NCI-H1694 (cell line): ENCODE measurements at regions not wholly inside any gene's neighbourhood (a gene's known extent, or its start where the extent isn't known, plus 50 kb on each side); places are given as distances from the start of the nearest gene placed in this dataset.

Source experiments
- DNase-seq: peaks from one replicate; lab custom pipeline; 2025; lab: John Stamatoyannopoulos, UW

DNA sequence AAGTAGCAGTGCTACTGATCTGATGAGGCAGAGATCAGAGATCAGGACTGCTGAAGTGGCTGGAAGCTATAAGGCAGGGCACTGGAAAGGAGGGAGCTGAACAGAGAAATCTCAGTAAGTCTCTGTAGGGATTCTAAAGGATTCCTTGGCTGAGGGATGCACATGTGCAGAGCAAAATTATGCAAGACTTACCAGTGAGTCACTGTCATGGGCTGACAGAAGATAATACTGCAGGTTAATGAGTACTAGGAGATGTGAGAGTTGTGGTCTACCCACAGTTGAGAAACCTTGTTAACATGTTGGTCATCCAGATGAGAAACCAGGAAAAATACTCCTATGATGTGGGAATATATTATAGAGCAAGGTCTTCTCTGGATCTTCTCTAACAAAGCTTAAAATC, 378.1 kb downstream of the HAPSTR1 start:
- DNase-seq = no peak

DNA sequence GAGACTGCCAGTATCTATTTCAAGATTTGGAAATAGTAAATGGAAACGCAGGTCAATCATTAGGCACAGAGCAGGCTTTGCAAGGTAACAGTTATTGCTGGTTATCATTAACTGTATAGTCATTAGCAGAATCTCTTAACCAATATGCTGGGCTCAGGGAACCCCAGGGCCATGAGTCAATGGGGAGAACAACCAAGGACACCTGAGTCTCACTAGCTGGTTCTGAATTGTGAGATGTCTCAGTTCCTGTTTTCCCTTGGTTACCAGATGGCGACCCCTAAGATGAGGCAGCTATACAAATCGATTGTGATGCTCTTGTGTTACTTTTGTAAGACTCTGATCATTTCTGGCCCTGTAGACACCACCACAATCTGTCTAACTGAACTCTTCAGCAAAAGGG, 385.3 kb downstream of the HAPSTR1 start:
- DNase-seq = no peak

DNA sequence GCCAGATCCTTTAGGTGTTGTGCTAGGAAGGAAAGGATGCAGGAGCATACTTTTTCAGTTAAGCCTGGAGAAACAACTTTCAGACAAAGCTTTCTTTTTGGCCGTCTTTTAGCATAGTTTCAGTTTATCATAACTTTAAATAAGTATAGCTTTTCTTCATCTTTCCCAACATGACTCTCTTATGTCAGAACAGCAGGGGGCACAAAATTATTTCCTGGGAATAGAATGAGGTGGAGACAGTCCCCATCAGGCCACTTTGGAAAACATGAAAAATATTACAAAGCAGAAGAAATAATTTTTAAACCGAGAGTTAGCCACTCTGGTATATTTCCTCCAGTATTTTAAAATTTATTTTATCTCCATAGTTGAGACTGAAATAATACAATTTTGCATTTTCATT, 387.6 kb downstream of the HAPSTR1 start:
- no peak for DNase-seq

DNA sequence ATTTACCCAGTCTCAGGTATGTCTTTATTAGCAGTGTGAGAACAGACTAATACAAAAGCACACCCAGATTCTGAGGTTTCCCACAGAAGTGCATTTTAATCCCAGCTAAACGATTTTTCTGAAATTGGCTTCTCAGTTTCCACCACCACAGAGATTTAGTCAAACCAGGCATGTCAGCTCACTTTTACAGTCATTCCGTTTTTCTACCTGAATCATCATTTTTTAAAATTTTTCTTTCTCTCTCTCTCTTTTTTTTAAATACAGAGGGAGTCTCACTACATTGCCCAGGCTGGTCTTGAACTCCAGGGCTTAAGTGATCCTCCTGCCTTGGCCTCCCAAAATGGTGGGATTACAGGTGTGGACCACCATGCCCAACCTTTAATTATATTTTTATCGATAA, 389.1 kb downstream of the HAPSTR1 start:
- no peak for DNase-seq

DNA sequence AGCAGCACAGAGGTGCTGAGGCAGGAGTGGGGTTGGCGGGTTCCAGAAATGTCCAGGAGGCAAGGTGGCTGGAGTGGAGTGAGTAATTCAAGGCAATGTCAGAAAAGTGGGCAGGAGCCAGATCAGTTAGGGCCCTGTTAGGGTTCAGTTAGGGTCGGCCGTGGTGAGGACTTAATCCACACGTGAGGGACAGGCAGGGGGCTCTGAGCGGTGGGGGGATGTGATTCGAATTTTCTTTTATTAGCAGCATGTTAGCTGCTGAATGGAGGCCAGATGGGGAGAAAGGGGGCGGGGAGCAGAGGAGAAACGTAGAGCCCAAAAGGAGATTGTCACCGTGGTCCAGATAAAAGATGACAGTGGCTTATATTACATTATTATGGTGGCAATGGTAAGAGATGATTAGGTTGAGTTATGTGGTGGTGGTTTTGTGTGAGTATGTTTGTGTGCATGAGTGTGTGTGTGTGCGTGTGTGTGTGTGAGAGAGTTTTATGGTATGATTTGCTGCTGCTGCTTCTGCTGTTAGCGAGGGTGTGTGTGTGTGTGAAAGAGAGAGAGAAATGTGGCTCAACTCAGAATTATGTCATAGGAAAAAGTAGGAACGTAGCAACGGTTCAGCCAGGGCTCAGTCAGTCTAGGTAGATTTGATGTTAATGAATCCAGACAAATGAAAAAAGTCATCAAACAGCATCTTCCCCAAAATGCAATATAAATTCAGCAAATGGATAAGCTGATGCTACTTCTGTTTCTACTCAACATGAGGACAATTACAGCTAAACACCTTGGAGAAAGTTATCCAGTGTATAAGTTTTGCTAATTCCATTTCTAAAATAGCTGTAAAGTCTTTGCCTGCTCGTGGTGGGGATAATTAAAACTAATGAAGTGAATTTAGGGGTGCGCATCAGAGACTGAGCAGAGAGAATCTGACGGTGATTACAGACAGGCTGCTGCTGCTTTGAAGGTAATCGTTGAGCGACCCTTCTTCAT, 390.6 kb downstream of the HAPSTR1 start:
- no peak for DNase-seq

DNA sequence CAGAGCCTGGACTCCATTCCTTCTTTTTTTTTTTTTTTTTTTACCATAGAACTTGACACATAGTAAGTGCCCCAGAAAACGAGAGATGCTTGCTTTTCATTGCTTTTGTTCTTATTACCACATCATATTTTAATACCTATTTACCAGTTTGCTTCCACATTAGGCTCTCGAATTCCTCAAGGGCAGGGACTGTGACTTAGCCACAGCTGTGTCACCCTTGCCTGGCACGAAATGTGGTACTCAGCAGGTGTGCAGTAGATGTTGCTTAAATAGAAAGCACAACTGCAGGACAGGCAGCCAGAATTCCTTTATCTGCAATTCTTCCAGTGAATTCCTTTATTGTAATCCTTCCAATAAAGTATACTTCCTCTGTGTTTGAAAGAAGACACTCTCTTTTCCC, 393.0 kb downstream of the HAPSTR1 start:
- DNase-seq = no peak

DNA sequence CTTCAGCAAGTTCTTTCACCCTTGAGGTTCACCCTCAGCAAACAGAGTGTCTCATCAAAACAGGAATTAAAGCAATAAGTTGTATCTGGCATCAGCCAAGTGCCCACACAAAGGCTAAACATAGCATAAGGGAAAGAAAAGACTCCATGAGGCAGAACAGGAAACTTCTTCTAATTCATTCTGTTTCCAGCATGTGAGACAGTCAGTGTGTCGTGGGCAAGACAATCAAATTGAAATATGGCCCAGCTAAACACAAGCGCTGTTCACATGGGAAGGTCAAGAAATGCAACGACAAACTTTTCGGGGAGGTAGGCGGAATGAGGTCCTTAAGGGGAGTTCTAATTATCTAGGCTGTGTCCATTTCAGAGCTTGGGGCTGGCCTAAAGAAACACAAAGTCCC, 393.4 kb downstream of the HAPSTR1 start:
- DNase-seq = no peak

DNA sequence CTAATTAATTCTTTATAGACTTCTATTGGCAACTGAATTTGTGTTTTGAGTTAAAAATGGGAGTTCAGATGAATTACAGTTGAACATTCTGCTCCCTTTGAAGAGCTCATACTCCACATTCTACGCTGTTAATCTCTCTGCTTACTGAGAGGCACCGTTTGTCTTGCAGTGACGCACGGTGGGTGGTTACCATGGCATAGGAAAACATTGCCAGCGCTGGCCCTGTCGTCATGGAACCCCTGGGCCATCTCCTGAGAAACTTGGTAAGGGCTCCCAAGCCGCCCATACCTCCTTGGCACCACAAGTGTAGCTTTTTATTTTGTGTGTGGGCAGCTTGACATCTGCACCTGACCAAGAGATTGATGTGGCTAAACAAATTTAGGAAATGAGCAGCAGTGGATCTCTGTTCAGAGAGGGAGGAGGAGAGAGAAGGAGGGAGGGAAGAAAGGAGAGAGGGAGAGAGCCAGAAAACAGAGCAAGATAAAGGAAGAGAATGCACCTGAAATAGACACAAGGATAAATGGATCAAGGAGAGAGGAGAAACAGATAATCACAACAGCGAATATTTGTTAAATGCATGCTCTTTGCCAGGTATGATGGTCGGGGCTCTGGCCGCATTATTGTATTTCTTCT, 398.5 kb downstream of the HAPSTR1 start:
- DNase-seq = no peak

DNA sequence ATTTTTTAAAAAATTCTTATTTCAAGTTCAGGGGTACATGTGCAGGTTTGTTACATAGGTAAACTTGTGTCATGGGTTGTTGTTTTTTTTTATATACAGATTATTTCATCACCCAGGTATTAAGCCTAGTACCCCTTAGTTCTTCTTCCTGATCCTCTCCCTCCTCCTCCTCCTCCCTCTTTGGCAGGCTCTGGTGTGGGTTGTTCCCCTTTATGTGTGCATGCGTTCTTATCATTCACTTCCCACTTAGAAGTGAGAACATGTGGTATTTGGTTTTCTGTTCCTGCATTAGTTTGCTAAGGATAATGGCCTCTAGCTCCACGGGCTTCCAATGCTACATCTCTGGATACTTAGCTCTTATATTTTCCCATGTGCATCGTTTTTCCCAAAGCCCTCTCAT, 404.4 kb downstream of the HAPSTR1 start:
- no peak for DNase-seq

DNA sequence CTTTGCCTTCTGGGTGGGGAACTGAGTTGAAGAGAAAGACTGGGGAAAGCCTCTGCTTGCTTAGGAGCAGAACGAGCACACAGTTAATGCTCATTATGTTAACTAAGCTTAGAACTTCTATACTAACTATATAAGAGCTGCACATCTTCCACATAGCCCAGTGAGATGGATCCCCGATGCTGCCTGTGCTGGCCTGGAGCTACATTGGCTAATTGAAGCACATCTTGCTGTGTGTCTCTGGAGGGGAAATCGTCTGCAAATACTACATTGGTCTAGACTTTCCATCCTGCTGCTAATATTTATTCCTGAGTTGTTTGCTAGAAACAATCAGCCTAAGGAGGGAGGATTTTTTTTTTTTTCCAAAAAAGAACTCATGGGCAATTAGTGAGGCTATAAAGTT, 406.3 kb downstream of the HAPSTR1 start:
- no peak for DNase-seq

DNA sequence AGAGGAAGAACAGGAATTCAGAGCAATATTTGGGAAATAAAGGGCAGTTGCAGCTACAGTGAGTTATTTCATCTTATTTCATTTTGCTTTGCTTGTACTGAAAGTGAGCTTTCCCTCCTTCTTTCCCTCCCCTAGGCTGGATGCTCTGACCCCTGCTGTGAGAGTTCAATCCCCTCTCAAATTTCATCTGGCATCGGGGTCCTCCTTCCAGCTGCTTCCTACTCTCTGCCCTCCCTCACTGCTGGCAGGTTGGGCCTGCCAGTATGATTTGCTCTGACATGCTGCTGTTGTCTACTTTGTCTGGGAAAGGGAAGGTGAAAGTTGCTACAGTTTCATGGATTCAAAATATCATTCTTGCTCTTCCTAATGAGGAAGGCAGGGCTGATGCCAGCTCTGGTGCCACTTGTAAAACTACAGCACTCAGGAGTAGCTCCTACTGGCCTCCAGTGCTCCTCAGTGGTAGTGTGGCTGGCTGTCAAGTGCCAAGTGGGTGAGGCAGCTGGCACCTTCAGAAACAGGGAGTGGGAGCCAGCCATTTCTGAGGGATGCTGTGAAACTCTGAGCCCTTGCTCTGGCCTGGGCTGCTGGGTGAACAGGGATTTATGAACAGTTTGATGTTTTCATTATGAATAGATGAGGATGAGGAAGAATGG, 408.6 kb downstream of the HAPSTR1 start:
- DNase-seq = peak; percentile 8

DNA sequence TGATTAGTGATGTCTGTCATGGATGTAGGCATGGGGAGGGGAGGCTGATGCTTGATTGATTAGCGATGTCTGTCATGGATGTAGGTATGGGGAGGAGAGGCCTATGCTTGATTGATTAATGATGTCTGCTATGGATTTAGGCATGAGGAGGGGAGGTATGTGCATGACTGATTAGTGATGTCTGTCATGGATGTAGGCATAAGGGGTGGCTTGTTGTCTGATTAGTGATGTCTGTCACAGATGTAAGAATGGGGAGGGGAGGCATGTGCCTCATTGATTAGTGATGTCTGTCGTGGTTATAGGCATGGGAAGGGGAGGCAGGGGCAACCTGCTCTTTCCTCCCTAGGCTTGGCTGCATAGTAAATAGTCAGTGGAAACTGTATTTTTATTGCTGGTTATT, 409.4 kb downstream of the HAPSTR1 start:
- DNase-seq = no peak

DNA sequence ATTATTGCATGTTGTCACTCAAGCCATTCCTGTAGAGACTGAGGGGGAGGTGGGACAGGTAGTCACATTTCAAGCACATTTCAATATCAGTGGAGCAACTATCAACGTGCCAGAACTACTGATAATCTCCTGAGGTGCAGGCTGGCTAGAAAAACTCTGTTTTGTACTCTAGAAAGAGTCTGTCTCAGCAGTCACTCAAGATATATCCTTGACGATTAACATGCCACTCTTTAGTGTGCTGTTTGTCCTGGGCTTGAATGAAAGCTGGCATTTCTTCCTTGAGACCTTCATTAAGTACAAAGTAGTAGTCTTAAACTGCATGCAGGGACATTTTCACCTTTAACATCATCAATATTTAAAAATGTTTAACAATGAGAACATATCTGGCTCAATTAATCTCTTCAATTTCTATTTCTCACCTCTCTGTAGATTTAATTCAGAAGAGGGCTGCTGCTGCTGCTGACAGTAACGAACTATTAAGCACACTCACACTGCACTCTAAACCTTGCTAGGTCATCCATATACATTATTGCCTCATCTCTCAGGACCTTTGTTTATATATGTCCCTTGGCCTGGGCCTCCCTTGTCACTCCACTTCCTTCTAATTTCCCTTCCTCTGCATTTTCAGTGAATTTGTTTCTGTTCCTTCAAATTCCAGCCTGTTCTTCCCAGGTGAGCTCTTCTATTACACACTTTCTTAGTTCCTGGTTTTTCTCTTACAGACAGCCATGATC, 412.0 kb downstream of the HAPSTR1 start:
- DNase-seq = no peak

DNA sequence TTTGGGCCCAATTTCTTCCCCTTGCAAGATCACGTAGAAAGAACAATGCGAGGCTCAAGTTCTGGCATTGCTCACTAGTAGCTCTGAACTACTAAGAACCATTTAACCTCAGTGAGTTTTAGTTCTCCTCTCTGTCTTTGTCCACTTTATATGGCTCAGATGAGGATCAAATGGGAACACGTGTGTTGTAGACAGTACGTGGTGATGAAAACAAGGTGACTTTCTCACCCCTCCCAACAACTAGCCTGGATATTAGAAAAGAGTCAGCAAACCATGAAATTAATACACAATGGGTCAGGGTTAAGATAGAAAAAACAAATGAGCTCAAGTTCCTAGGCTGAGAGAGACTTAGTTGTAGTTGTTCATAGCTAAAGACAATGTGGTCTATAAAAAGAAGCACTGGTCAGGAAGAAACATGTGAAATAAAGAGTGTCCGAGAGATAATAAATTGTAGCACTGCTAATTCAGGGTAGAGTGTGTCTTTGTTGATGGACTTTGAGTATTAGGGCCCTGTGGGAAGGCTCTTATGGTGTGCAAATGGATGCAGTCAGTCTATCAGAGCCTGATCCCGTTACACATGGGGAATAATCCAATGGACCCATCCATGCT, 417.0 kb downstream of the HAPSTR1 start:
- no peak for DNase-seq

DNA sequence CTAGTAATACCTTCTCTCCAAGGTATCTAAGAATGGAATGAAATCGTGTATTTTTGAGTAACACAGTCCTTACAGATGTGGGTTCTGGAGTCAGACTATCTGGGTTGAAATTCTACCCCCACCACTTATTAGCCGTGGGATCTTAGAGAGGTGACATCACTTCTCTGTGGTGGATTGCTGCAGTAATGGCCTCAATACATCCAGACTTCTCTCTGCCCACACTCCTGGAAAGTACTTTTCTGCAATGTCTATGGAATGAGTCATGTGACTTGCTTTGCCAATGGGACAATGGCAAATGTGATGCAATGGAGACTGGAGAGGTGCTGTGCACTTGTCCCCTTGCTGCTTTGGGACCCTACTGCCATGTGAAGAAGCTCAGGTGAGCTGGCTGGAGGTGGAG, 418.2 kb downstream of the HAPSTR1 start:
- no peak for DNase-seq

DNA sequence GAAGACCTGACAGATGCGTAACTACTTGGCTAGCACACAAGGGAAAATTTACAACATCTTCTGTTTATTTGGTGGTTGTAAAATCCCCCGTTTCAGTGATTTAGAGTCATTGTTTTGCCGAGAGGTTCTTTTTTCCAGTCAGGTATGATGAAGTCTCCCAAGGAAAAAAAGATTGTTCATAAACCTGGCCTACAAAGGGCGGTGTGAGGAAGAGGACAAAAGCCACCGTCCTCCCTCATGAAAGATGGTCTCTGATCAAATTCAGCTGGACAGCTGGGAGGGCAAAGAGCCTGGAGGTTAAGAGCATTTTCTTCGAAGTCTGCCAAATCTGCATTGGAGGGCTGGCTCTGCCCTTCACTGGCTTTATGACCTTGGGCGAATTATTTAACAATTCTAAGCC, 419.9 kb downstream of the HAPSTR1 start:
- DNase-seq = no peak

DNA sequence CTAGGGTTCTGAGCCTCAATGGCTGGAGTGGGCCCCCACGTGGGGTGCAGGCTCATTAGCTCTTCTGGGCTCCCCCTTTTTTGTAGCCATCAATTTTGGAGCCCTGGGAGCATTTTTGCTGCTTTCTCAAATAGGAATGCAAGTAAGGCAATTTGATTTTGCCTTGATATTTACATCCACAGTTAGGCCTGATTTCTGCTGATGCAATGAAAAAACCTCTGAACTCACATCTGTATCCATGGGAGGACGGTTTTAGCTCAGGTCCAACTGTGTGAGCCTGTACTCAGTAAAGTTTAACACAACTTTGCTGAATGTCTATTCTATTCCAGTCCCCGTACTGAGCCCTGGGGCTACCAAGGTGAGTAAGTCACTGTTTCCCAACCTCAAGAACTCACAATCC, 425.0 kb downstream of the HAPSTR1 start:
- no peak for DNase-seq

DNA sequence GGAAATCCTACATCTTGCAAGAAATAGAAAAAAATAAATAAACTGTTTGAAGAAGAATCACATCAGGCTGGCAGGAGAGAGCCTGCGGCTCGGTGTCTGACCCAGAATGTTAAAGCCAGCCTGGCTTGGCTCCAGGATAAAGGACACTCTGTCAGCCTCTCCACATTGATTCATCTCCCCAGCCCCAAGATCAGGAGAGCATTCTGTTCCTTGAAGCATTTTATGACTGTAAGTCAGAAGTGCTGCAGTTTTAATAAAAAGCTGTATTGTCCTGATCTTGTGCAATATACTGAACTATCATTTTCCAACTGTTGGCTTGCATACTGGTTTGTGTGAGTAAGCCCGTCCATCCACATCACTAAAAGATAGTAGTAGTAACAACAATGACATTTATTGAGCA, 426.6 kb downstream of the HAPSTR1 start:
- DNase-seq = no peak

DNA sequence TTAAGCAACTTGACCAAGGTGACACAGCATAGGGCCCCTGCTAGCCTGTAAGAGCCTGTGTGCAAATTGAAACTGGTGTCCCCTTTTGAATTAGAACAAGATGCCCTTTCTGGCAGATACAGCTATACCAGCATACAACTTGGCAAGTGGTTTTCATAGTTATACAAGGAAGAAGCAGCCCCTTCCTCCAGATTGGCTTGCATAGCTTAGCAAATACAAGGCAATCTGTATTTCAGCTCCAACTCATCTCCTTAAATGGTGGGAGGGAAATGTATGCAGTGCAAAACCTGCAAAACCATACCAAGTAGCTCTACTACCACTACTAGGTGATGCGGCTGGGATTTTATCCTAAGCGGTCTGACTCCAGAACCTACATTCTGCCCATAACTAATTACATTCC, 427.1 kb downstream of the HAPSTR1 start:
- no peak for DNase-seq

DNA sequence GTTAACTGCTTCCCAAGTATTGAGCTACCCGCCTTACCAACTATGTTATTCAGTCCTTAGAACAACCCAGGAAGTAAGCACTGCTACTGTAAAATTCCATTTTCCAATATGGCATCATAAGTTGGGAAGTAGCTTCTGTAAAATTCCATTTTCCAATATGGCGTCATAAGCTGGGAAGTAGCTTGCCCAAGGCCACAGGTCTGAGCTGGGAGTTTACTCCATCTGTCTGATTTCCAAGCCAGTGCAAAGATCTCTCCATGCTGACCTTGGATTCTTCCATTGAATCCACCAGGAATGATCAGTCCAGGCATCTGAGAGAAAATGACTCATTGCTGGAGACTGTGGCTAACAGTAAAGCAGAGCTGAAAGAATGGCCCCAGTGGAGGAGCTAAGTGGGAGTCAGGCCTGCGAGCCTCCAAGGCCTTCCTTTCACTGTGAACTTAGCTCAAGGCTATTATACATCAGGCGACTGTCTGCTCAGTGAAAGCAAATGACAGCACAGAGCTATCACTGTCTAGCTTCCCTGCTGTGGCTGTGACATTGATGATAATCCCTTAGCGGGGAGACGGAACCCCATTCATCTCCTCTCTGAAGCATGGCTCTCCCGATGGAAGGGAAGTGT, 430.4 kb downstream of the HAPSTR1 start:
- no peak for DNase-seq

DNA sequence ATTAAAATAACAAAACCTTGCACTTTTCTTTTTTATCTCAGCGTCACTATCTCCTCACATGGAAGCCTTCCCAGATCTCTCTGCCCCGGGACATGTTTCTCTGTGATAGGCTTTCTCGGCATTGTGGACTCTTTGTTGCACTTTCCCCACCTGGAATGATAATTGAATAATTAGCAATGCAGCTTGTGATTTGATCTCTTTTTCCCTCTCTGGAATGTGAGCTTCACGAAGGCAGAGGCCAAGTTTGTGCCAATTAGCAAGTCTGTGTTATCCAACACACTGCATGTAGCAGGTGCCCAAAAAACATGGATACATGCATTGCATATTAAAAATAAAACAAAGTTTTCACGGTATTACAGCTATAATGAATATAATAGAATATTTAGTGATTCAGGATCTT, 431.2 kb downstream of the HAPSTR1 start:
- no peak for DNase-seq
